Activated CD4-positive, alpha-beta memory T cell treated with anti-CD3 and anti-CD28 coated beads, Interleukin-2, amount 10 ng/mL, durations not matched to agents 7 days and 5 days (primary cell): ENCODE measurements at regions not wholly inside any gene's neighbourhood (a gene's known extent, or its start where the extent isn't known, plus 50 kb on each side); places are given as distances from the start of the nearest gene placed in this dataset.
"Not testable (repeated sequence)": the region's sequence is repeated elsewhere in the genome, so short reads cannot be mapped to it uniquely, and the experiment has no call there.

Source experiments
- CTCF ChIA-PET: fragments of 350-600 bp; sonication (Branson Sonifier 250); formaldehyde crosslinking; loops from one replicate; lab custom pipeline; 2021; ENCODE audit warnings: antibody characterized with exemption, inconsistent platforms; lab: Charles Lee
- POLR2A ChIA-PET: fragments of 350-600 bp; sonication (Branson Sonifier 250); formaldehyde crosslinking; loops from one replicate; lab custom pipeline; 2021; ENCODE audit warnings: antibody characterized with exemption; lab: Charles Lee
- DNase-seq: peaks from one replicate; pipeline ENCODE4 v3.0.0-alpha.2; 2020
- H3K27ac Mint-ChIP-seq: one replicate; pipeline ENCODE4 v1.8.0; 2021; ENCODE audit warnings: mild to moderate bottlenecking, mixed read lengths
- H3K27me3 Mint-ChIP-seq: one replicate; pipeline ENCODE4 v1.8.0; 2021; ENCODE audit warnings: mixed read lengths
- H3K36me3 Mint-ChIP-seq: one replicate; pipeline ENCODE4 v1.8.0; 2021; ENCODE audit warnings: low read depth, mixed read lengths
- H3K4me1 Mint-ChIP-seq: one replicate; pipeline ENCODE4 v1.8.0; 2021; ENCODE audit warnings: mixed read lengths
- H3K4me3 Mint-ChIP-seq: one replicate; pipeline ENCODE4 v1.8.0; 2021; ENCODE audit warnings: mild to moderate bottlenecking, mixed read lengths
- H3K9me3 Mint-ChIP-seq: one replicate; pipeline ENCODE4 v1.8.0; 2021; ENCODE audit warnings: mixed read lengths

DNA sequence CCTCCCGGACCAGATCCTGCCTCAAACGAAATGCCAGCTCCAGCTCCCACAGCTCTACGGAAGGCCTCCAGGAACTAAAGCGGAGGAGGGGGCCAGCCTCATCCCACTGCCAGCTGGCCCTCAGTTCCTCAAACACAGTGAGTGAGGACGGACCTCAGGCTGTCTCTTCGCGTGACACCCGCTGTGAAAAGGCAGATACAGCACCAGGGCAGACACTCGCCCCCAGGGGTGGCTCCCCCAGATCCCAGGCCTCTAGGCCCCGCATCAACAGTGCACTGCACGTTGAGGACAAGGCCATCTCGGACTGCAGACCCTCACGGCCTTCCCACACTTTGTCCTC is 149.9 kb upstream of the C1QTNF3 start:
- H3K4me3 Mint-ChIP-seq, CTCF ChIA-PET, H3K27ac Mint-ChIP-seq, H3K36me3 Mint-ChIP-seq, DNase-seq, H3K9me3 Mint-ChIP-seq, H3K27me3 Mint-ChIP-seq, H3K4me1 Mint-ChIP-seq, POLR2A ChIA-PET: not testable (repeated sequence)

- H3K36me3 Mint-ChIP-seq, H3K4me1 Mint-ChIP-seq, POLR2A ChIA-PET, CTCF ChIA-PET, DNase-seq, H3K9me3 Mint-ChIP-seq, H3K27me3 Mint-ChIP-seq, H3K27ac Mint-ChIP-seq, H3K4me3 Mint-ChIP-seq: not testable (repeated sequence)
Observed at GRCh38 chr5:34193297-34193696, 150.3 kb upstream of the C1QTNF3 start.

GRCh38 chr5:34193804-34194203 is 150.8 kb upstream of the C1QTNF3 start:
- H3K9me3 Mint-ChIP-seq, H3K27ac Mint-ChIP-seq, POLR2A ChIA-PET, H3K27me3 Mint-ChIP-seq, H3K4me3 Mint-ChIP-seq, H3K4me1 Mint-ChIP-seq, DNase-seq, H3K36me3 Mint-ChIP-seq, CTCF ChIA-PET: not testable (repeated sequence)

- H3K4me1 Mint-ChIP-seq, H3K9me3 Mint-ChIP-seq, H3K27me3 Mint-ChIP-seq, H3K4me3 Mint-ChIP-seq, H3K27ac Mint-ChIP-seq, CTCF ChIA-PET, H3K36me3 Mint-ChIP-seq, POLR2A ChIA-PET, DNase-seq: not testable (repeated sequence)
Observed at GRCh38 chr5:34196091-34196490, 153.1 kb upstream of the C1QTNF3 start.

GRCh38 chr5:34205347-34205746 is 162.3 kb upstream of the C1QTNF3 start:
- H3K4me1 Mint-ChIP-seq, CTCF ChIA-PET, DNase-seq, H3K27ac Mint-ChIP-seq, H3K9me3 Mint-ChIP-seq, POLR2A ChIA-PET, H3K36me3 Mint-ChIP-seq, H3K4me3 Mint-ChIP-seq, H3K27me3 Mint-ChIP-seq: not testable (repeated sequence)

GRCh38 chr5:34217386-34217785 is 174.4 kb upstream of the C1QTNF3 start:
- CTCF ChIA-PET, H3K36me3 Mint-ChIP-seq, DNase-seq, H3K27me3 Mint-ChIP-seq, POLR2A ChIA-PET, H3K27ac Mint-ChIP-seq, H3K4me3 Mint-ChIP-seq, H3K4me1 Mint-ChIP-seq, H3K9me3 Mint-ChIP-seq: not testable (repeated sequence)

DNA sequence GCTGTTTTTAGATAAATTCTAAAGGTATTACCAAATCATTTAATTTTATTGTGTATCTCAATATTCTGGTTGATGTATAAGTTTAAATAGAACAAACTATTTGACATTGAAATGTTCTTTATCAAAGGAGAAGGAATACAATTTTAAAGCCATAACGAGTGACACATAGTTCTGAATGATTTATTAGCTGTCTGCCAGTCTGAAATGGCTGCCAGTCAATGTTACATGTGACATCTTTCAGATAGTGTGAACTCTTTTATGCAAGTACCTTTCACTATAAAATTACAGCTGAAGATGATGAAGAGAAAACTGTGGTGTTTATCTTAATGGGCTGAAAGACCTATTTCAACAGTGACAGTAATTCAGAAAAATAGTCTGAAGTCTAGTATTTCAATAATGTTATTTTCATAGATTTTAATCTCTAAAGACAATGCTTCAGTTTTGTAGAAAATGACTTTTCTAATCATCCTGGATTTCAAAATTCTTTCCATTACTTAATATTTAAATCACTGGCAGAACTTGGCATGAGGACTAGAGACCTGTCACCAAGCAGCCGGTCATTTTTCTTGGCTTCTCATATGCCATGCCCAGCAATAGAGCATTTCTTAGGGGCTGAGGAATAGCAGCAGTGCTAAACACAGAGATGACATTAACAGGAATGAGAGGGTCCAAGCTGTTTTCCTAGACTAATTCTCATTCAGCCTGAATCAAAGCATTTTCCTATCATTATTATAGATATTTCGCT is 178.5 kb upstream of the C1QTNF3 start:
- H3K36me3 Mint-ChIP-seq, H3K27me3 Mint-ChIP-seq: not testable (repeated sequence)

DNA sequence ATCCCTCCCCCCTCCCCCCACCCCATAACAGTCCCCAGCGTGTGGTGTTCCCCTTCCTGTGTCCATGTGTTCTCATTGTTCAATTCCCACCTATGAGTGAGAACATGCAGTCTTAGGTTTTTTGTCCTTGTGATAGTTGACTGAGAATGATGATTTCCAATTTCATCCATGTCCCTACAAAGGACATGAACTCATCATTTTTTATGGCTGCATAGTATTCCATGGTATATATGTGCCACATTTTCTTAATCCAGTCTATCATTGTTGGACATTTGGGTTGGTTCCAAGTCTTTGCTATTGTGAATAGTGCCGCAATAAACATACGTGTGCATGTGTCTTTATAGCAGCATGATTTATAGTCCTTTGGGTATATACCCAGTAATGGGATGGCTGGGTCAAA is 180.1 kb upstream of the C1QTNF3 start:
- H3K27ac Mint-ChIP-seq, CTCF ChIA-PET, H3K4me3 Mint-ChIP-seq, H3K4me1 Mint-ChIP-seq, H3K9me3 Mint-ChIP-seq, POLR2A ChIA-PET, H3K27me3 Mint-ChIP-seq, DNase-seq, H3K36me3 Mint-ChIP-seq: not testable (repeated sequence)

More for the DNA sequence above, 178.5 kb upstream of the C1QTNF3 start:
- POLR2A ChIA-PET, H3K4me3 Mint-ChIP-seq, DNase-seq, H3K9me3 Mint-ChIP-seq, H3K27ac Mint-ChIP-seq, CTCF ChIA-PET, H3K4me1 Mint-ChIP-seq: not testable (repeated sequence)

GRCh38 chr5:34230402-34230801 is 187.4 kb upstream of the C1QTNF3 start:
- H3K9me3 Mint-ChIP-seq, H3K27ac Mint-ChIP-seq, H3K36me3 Mint-ChIP-seq, H3K4me1 Mint-ChIP-seq, POLR2A ChIA-PET, CTCF ChIA-PET, H3K4me3 Mint-ChIP-seq, H3K27me3 Mint-ChIP-seq, DNase-seq: not testable (repeated sequence)

DNA sequence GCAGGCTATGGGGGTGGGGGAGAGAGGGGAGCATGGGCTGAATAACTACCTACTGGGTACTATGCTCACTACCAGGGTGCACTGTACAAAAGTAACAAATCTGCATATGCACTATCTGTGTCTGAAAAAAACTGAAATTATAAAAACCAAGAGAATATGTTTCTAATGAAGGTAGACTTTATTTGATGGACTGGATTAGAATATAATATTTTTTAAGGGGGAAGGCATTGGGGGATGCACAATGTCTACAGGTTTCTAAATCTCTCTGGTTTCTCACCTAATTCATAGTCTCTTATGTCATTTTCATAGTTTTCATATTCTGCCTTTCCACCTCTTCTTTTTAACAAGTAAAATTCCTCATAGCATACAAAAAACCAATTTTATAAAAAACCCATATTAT is 200.8 kb upstream of the C1QTNF3 start:
- peak overlapping the region; percentile 89 for H3K27ac Mint-ChIP-seq

DNA sequence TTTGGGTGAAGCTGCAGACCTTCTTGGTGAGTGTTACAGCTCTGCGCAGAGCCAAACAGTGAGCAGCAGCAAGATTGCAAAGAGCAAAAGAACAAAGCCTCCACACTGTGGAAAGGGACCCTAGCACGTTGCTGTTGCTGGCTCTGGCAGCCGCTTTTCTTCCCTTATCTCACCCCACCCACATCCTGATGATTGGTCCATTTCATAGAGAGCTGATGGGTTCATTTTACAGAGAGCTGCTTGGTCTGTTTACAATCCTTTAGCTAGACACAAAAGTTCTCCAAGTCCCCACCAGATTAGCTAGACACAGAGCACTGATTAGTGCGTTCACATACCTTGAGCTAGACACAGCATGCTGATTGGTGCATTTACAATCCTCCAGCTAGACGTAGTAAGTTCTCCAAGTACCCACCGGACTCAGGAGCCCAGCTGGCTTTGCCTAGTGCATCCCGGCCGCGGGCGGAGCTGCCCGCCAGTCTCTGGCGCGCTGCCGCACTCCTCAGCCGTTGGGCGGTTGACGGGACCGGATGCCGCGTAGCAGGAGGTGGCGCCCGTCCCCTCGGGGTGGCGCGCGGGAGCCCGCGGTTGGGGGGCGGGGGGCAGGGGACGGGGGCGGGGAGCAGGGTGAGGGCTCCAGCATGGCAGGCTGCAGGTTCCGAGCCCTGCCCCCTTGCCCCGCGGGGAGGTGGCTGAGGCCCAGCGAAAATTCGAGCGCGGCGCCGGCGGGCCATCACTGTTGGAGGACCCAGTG is 201.4 kb upstream of the C1QTNF3 start:
- CTCF ChIA-PET, H3K36me3 Mint-ChIP-seq, H3K9me3 Mint-ChIP-seq, H3K27me3 Mint-ChIP-seq, POLR2A ChIA-PET: not testable (repeated sequence)
- peak overlapping the region; percentile 89 for H3K27ac Mint-ChIP-seq
- DNase-seq = peak; percentile 87
- H3K4me1 Mint-ChIP-seq = peaks cover 19% of the 10 kb centered on the region
- H3K4me3 Mint-ChIP-seq = peak overlapping the region; percentile 80

More for the DNA sequence above, 200.8 kb upstream of the C1QTNF3 start:
- POLR2A ChIA-PET, H3K9me3 Mint-ChIP-seq, H3K27me3 Mint-ChIP-seq, CTCF ChIA-PET, DNase-seq, H3K36me3 Mint-ChIP-seq: not testable (repeated sequence)
- Mint-ChIP-seq H3K4me1 (peaks cover 19% of the 10 kb centered on the region), H3K4me3 (peak overlapping the region; percentile 80)

DNA sequence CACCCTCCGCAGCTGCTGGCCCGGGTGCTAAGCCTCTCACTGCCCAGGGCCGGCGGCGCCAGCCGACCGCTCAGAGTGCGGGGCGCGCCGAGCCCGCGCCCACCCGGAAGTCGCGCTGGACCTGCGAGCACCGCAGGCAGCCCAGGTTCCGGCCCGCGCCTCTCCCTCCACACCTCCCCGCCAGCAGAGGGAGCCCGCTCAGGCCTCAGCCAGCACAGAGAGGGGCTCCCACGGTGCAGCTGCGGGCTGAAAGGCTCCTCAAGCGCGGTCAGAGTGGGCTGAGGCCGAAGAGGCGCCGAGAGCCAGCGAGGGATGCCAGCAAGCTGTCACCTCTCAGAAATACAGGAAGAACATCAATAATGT is 202.0 kb upstream of the C1QTNF3 start:
- H3K4me3 Mint-ChIP-seq, H3K36me3 Mint-ChIP-seq, H3K27ac Mint-ChIP-seq, POLR2A ChIA-PET, DNase-seq, H3K27me3 Mint-ChIP-seq, CTCF ChIA-PET, H3K9me3 Mint-ChIP-seq: not testable (repeated sequence)
- H3K4me1 Mint-ChIP-seq = peaks cover 17% of the 10 kb centered on the region

- CTCF ChIA-PET, DNase-seq, H3K9me3 Mint-ChIP-seq, H3K27me3 Mint-ChIP-seq, H3K36me3 Mint-ChIP-seq: not testable (repeated sequence)
- H3K27ac Mint-ChIP-seq = peak overlapping the region; percentile 81
- H3K4me3 Mint-ChIP-seq = peak overlapping the region; percentile 71
- H3K4me1 Mint-ChIP-seq = peaks cover 13% of the 10 kb centered on the region
- POLR2A ChIA-PET = interaction anchor here (0.8 kb wide), 1 partner anchor 669 kb away, joined by 3 read pairs; the partner anchor contains the start of genes BRIX1 and RAD1
Observed at GRCh38 chr5:34245813-34246212, 202.8 kb upstream of the C1QTNF3 start.

GRCh38 chr5:34258598-34258997 is 215.6 kb upstream of the C1QTNF3 start:
- H3K4me1 Mint-ChIP-seq, H3K27ac Mint-ChIP-seq, DNase-seq, H3K27me3 Mint-ChIP-seq, CTCF ChIA-PET, H3K9me3 Mint-ChIP-seq, POLR2A ChIA-PET, H3K4me3 Mint-ChIP-seq, H3K36me3 Mint-ChIP-seq: not testable (repeated sequence)
